Kidney tubule cell (primary cell): ENCODE measurements at regions not wholly inside any gene's neighbourhood (a gene's known extent, or its start where the extent isn't known, plus 50 kb on each side); places are given as distances from the start of the nearest gene placed in this dataset.
"Not testable (repeated sequence)": the region's sequence is repeated elsewhere in the genome, so short reads cannot be mapped to it uniquely, and the experiment has no call there.

ENCODE experiments used
- DNase-seq: peaks from one replicate; pipeline ENCODE4 v3.0.0-alpha.2; 2018; ENCODE audit warnings: low spot score

- DNase-seq = no peak
Observed at GRCh38 chr2:116922414-116922813, 892.1 kb upstream of the DDX18 start.

GRCh38 chr2:116924509-116924908 is 890.0 kb upstream of the DDX18 start:
- no peak for DNase-seq

- no peak for DNase-seq
Observed at GRCh38 chr2:116935097-116935814, 879.2 kb upstream of the DDX18 start.

- DNase-seq = no peak
Observed at GRCh38 chr2:116948258-116948657, 866.2 kb upstream of the DDX18 start.

GRCh38 chr2:116949249-116949648 is 865.2 kb upstream of the DDX18 start:
- no peak for DNase-seq

GRCh38 chr2:116952254-116952653 is 862.2 kb upstream of the DDX18 start:
- no peak for DNase-seq

GRCh38 chr2:116955646-116956045 is 858.8 kb upstream of the DDX18 start:
- no peak for DNase-seq

- DNase-seq = no peak
Observed at GRCh38 chr2:116975608-116976007, 838.9 kb upstream of the DDX18 start.

- DNase-seq = no peak
Observed at GRCh38 chr2:116979916-116980764, 834.4 kb upstream of the DDX18 start.

GRCh38 chr2:116987447-116987846 is 827.0 kb upstream of the DDX18 start:
- DNase-seq = no peak

GRCh38 chr2:116988303-116988702 is 826.2 kb upstream of the DDX18 start:
- DNase-seq = peak; percentile 63

- no peak for DNase-seq
Observed at GRCh38 chr2:117019357-117019756, 795.1 kb upstream of the DDX18 start.

GRCh38 chr2:117027646-117028045 is 786.8 kb upstream of the DDX18 start:
- no peak for DNase-seq

- DNase-seq = not testable (repeated sequence)
Observed at GRCh38 chr2:117028708-117029107, 785.8 kb upstream of the DDX18 start.

GRCh38 chr2:117055499-117056375 is 758.8 kb upstream of the DDX18 start:
- DNase-seq = no peak

- no peak for DNase-seq
Observed at GRCh38 chr2:117056376-117056748, 758.1 kb upstream of the DDX18 start.

GRCh38 chr2:117057016-117057415 is 757.5 kb upstream of the DDX18 start:
- peak; percentile 37 for DNase-seq

GRCh38 chr2:117058366-117058765 is 756.1 kb upstream of the DDX18 start:
- DNase-seq = peak; percentile 2

- DNase-seq = no peak
Observed at GRCh38 chr2:117064021-117064420, 750.5 kb upstream of the DDX18 start.

- DNase-seq = no peak
Observed at GRCh38 chr2:117065912-117066311, 748.6 kb upstream of the DDX18 start.

- no peak for DNase-seq
Observed at GRCh38 chr2:117067900-117068299, 746.6 kb upstream of the DDX18 start.

GRCh38 chr2:117068371-117068770 is 746.1 kb upstream of the DDX18 start:
- no peak for DNase-seq
